MCF 10A (cell line): ENCODE measurements at regions not wholly inside any gene's neighbourhood (a gene's known extent, or its start where the extent isn't known, plus 50 kb on each side); places are given as distances from the start of the nearest gene placed in this dataset.

ENCODE experiments used
- BruUV-seq: library from RNA; stranded (reverse); fragments of 400-500 nt; replicated peaks from 2 replicates; lab custom pipeline; 2021; lab: Mats Ljungman, UMichigan
- CTCF ChIA-PET: fragments of 300-600 bp; sonication (Branson Sonifier 250); formaldehyde crosslinking; extraction: SDS; loops from one replicate; lab custom pipeline; 2021; ENCODE audit warnings: antibody characterized with exemption, inconsistent platforms; lab: Yijun Ruan, JAX
- POLR2A ChIA-PET: fragments of 300-600, 350-650 bp; sonication (Branson Sonifier 250); formaldehyde crosslinking; extraction: SDS; loops from one replicate; lab custom pipeline; 2020; ENCODE audit warnings: antibody characterized with exemption, inconsistent platforms; lab: Yijun Ruan, JAX
- DNase-seq: peaks from one replicate; pipeline ENCODE4 v3.0.0-alpha.2; 2018; ENCODE audit not compliant: unreplicated experiment
- H3K27ac Mint-ChIP-seq: one replicate; pipeline ENCODE4 v1.8.0; 2022; ENCODE audit warnings: mild to moderate bottlenecking, low read depth, mixed read lengths; ENCODE audit not compliant: unreplicated experiment
- H3K27me3 Mint-ChIP-seq: one replicate; pipeline ENCODE4 v1.8.0; 2022; ENCODE audit warnings: mixed read lengths; ENCODE audit not compliant: insufficient read depth, unreplicated experiment
- H3K36me3 Mint-ChIP-seq: one replicate; pipeline ENCODE4 v1.8.0; 2022; ENCODE audit warnings: mild to moderate bottlenecking, moderate library complexity, mixed read lengths; ENCODE audit not compliant: insufficient read depth, unreplicated experiment
- H3K4me1 Mint-ChIP-seq: one replicate; pipeline ENCODE4 v1.8.0; 2022; ENCODE audit warnings: mixed read lengths; ENCODE audit not compliant: insufficient read depth, unreplicated experiment
- H3K4me3 Mint-ChIP-seq: one replicate; pipeline ENCODE4 v1.8.0; 2022; ENCODE audit warnings: mild to moderate bottlenecking, moderate library complexity, mixed read lengths; ENCODE audit not compliant: unreplicated experiment
- H3K9me3 Mint-ChIP-seq: one replicate; pipeline ENCODE4 v1.8.0; 2022; ENCODE audit warnings: mixed read lengths; ENCODE audit not compliant: unreplicated experiment
- CTCF ChIP-seq: fragments of 200-600 bp; IDR thresholded peaks from one replicate; pipeline ENCODE4 v1.8.0; 2022; ENCODE audit warnings: antibody characterized with exemption, mild to moderate bottlenecking; ENCODE audit not compliant: unreplicated experiment
- intact Hi-C: fragments of 100-400 bp; cut with micrococcal nuclease; formaldehyde crosslinking; loops from 2 replicates; pipeline ENCODE4 v1.14.1; 2022

GRCh38 chr13:40471911-40472310 lies 194.5 kb downstream of the FOXO1 start:
- intact Hi-C loops = loop anchor here (10.0 kb wide), 1 partner anchor 193 kb away; the partner anchor contains the start of gene FOXO1
- no peak for DNase-seq
- H3K4me1 Mint-ChIP-seq = peaks cover 13% of the 10 kb centered on the region
- no peak overlapping the region for H3K27ac Mint-ChIP-seq
- ChIA-PET POLR2A (interaction anchor here (1.7 kb wide), 1 partner anchor 8 kb away, joined by 8 read pairs; no protein-coding TSS in a partner anchor), CTCF (interaction anchor here (0.6 kb wide), 1 partner anchor 289 kb away, joined by 4 read pairs; no protein-coding TSS in a partner anchor)
- TF ChIP-seq CTCF = no peak
- no peak overlapping the region for H3K4me3 Mint-ChIP-seq
- no TSS peak for BruUV-seq
- H3K36me3 Mint-ChIP-seq = no peaks in the 10 kb centered on the region
- peaks cover 11% of the 10 kb centered on the region for H3K9me3 Mint-ChIP-seq
- H3K27me3 Mint-ChIP-seq = no peaks in the 10 kb centered on the region

GRCh38 chr13:40472427-40473220 lies 193.8 kb downstream of the FOXO1 start:
- no peak for TF ChIP-seq CTCF
- no peak overlapping the region for H3K27ac Mint-ChIP-seq
- intact Hi-C loops = loop anchor here (10.0 kb wide), 1 partner anchor 192 kb away; the partner anchor contains the start of gene FOXO1
- ChIA-PET CTCF (interaction anchor here (0.6 kb wide), 3 partner anchors 21 to 589 kb away, joined by 3 to 5 read pairs (median 4); no protein-coding TSS in a partner anchor), POLR2A (interaction anchor here (0.9 to 1.7 kb wide), 2 partner anchors 9 to 19 kb away, joined by 3 to 8 read pairs; no protein-coding TSS in a partner anchor)
- peaks cover 13% of the 10 kb centered on the region for H3K4me1 Mint-ChIP-seq
- no peak overlapping the region for H3K4me3 Mint-ChIP-seq
- no peak for DNase-seq
- no peaks in the 10 kb centered on the region for H3K27me3 Mint-ChIP-seq
- H3K36me3 Mint-ChIP-seq = no peaks in the 10 kb centered on the region
- no TSS peak for BruUV-seq
- H3K9me3 Mint-ChIP-seq = peaks cover 11% of the 10 kb centered on the region

- no TSS peak for BruUV-seq
- no peak for TF ChIP-seq CTCF
- Mint-ChIP-seq H3K27me3 (no peaks in the 10 kb centered on the region), H3K4me3 (no peak overlapping the region), H3K9me3 (no peaks in the 10 kb centered on the region), H3K36me3 (no peaks in the 10 kb centered on the region), H3K27ac (no peak overlapping the region), H3K4me1 (peaks cover 13% of the 10 kb centered on the region)
- ChIA-PET CTCF (no interaction called here), POLR2A (interaction anchor here (2.3 kb wide), 1 partner anchor 23 kb away, joined by 6 read pairs; no protein-coding TSS in a partner anchor)
- no peak for DNase-seq
- intact Hi-C loops = loop anchor here (10.0 kb wide), 1 partner anchor 189 kb away; the partner anchor contains the start of gene FOXO1
These were observed 190.8 kb downstream of the FOXO1 start for GRCh38 chr13:40475617-40476016.
